GM12873 (cell line): ENCODE measurements at regions not wholly inside any gene's neighbourhood (a gene's known extent, or its start where the extent isn't known, plus 50 kb on each side); places are given as distances from the start of the nearest gene placed in this dataset.

Experiments used
- TF ChIP-seq, protein P1 (sequence below): IDR thresholded peaks from 2 replicates; pipeline ENCODE4 v1.5.1; 2012; ENCODE audit warnings: low read depth, mild to moderate bottlenecking, moderate library complexity, low read length, control low read depth; ENCODE audit not compliant: insufficient read depth; ENCODE audit errors: missing control alignments

- TF ChIP-seq, protein P1, sequence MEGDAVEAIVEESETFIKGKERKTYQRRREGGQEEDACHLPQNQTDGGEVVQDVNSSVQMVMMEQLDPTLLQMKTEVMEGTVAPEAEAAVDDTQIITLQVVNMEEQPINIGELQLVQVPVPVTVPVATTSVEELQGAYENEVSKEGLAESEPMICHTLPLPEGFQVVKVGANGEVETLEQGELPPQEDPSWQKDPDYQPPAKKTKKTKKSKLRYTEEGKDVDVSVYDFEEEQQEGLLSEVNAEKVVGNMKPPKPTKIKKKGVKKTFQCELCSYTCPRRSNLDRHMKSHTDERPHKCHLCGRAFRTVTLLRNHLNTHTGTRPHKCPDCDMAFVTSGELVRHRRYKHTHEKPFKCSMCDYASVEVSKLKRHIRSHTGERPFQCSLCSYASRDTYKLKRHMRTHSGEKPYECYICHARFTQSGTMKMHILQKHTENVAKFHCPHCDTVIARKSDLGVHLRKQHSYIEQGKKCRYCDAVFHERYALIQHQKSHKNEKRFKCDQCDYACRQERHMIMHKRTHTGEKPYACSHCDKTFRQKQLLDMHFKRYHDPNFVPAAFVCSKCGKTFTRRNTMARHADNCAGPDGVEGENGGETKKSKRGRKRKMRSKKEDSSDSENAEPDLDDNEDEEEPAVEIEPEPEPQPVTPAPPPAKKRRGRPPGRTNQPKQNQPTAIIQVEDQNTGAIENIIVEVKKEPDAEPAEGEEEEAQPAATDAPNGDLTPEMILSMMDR = no peak
Measured at GRCh38 chr3:56926243-56926946, 124.6 kb upstream of the ARHGEF3 start.

DNA sequence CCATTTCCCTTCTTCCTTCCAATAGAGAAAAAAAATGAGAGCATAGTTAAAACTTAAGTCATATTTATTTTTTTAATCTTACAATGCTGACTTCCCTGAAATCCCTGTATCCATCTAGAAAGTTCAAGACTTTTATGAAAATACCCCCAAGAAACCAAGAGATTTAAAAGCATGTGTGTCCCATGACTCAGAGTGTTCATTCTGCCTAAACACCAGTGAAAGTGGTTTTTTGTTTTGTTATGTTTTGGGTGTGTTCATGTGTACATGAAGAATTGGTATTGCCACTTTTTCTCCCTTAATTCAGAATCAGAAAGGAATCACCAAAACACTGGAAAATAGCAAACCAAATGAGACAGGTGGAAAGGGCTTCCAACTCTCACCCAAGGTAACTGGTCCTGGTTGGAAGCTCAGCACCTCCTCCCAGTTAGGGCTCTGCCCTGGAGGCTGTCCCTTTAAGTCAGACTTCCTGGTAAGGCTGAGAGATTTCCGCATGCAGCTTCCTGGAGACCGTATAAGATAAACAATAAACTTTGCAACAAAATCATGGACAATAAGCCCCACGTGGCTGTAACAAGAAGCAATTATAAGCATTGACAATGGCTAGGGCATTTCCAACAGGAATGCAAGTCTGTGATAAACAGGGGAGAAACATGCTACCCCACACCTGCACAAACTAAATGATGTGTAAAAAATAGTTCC is 121.9 kb upstream of the ARHGEF3 start:
- TF ChIP-seq, protein P1 = no peak

DNA sequence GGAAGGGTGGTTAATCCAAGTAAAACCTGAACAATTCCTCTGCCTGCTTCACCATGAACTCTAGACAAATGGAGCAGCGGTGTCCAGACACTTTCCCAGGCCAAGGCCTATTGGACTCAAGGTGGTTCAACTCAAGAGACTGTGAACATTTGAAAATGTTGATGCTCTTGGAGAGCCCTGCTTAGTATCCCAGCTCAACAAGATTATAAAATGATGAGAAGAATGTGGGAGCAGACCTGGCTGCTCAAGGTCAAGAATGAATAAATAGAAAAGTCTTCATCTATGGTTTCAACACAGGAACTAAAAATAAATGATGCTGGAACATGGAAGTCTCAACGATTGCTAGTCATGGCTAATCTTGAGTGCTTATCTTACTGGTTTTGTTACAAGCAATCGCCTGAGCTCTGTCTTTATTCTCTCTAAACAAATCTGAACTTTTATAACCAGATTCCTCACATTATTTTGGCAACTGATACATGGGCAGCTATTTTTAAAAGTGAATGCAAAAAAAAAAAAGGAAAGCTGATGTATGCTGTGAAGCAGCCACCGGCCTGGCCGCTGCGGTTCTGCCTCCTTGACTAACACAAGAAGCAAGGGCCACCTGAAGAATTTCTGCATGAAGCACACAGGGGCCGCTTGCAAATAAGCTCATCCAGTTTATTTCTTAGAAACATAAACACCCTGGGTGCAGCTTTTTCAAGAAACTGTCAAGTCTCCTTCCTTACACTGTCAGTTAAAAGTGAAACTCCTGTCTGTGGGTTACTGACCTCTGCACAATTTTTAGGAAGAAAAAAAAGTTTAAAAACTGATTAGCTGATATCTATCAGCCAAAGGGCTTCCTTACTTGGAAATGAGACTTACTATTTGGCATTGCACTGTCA is 120.1 kb upstream of the ARHGEF3 start:
- TF ChIP-seq, protein P1 = no peak

DNA sequence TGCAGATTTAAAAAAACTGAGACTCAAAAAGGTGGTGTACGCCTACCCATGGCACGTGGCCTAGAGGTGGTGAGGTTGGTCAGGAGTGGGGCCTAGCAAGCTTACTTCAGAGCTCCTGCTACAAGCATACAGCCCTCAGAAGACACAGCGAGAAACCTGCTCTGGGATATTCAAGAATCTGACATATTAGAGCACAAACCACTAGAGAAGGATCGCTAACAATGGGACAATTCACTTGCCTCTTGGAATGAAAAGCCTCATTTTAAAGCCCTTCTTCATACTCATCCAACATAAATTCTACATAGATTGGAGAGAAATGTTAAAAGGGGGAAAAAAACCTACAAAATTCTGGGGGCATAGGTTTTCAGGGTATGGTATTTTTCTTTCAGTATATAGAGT is 118.0 kb upstream of the ARHGEF3 start:
- TF ChIP-seq, protein P1 = no peak

DNA sequence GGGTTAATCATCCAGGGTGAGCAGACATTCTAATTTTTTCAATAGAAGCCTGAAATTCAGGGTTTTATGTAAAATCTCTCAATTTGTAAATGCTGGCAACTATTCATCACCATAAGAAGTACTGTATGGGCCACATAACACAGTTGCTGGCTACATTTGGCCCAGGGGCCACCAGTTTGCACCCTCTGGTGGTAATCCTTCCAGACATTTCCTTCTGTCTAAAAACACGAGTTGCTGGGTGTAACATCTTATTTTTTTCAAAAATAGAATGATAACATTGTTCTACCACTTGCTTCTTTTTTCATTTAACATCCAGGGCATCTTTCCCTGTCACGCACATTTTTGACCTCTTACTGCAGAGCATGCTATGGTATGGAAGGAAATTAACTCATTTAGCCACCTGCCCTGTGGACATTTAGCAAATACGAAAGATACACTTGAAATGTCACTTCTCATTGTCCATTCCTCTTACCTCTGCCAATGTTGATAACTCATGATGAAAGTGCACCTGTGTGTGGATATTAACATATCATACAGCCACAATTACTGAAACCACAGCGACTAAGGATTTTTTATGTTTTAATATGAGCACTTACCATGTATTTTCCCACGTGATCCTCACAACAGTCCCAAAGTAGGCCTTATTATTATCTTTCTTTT is 117.5 kb upstream of the ARHGEF3 start:
- TF ChIP-seq, protein P1 = no peak

GRCh38 chr3:56918111-56918568 is 116.4 kb upstream of the ARHGEF3 start:
- TF ChIP-seq, protein P1 = no peak
